ENCODE measurements at regions not wholly inside any gene's neighbourhood (a gene's known extent, or its start where the extent isn't known, plus 50 kb on each side); places are given as distances from the start of the nearest gene placed in this dataset.
"Not testable (repeated sequence)": the region's sequence is repeated elsewhere in the genome, so short reads cannot be mapped to it uniquely, and the experiment has no call there.

DNA sequence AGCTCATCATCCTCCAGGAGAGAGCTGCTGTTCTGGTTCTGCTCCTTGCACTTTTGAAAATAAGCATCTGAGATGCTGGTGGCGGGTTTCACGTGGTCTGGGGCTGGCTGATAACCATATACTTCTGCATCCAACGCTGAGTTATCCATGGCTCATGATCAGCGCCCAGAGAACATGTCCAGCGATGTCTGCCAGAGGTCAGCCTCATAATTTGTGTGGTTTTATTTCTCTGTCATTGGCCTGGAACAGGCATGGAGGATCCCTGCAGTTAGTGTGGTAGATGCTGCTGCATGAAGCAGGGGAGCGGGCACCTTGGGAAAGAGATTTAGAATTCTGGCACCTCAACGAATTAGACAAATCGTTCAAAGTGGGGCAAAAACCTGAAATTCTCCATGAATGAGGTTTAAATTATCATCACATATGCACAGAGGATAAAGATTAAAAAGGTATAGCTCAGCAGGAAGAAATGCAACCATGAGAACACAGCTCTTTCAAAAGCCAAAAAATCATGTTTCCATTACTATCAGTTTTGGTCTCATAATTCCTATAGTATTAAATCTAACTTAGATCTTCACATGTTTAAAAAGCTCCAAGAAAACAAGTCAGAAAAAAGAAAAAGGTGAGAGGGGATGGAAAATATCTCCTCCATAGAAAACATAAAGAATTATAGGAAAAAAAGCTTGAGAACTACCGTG is 157.2 kb downstream of the SOD2 start:
- Mint-ChIP-seq H3K4me3 (no peak overlapping the region), H3K36me3 (no peaks in the 10 kb centered on the region), H3K9me3 (no peaks in the 10 kb centered on the region), H3K27me3 (peaks cover 6% of the 10 kb centered on the region), H3K4me1 (ENCODE audit: low read depth) (no peaks in the 10 kb centered on the region), H3K27ac (no peak overlapping the region)
- intact Hi-C loops (cut with micrococcal nuclease), result no loop called here
- CTCF ChIA-PET, result no interaction called here
- no peak for DNase-seq
- POLR2A ChIA-PET, result no interaction called here

- Mint-ChIP-seq H3K27me3 (peaks cover 11% of the 10 kb centered on the region), H3K9me3 (no peaks in the 10 kb centered on the region), H3K36me3 (no peaks in the 10 kb centered on the region), H3K4me3 (no peak overlapping the region), H3K27ac (no peak overlapping the region), H3K4me1 (ENCODE audit: low read depth) (no peaks in the 10 kb centered on the region)
- ChIA-PET CTCF (no interaction called here), POLR2A (no interaction called here)
- no peak for DNase-seq
- intact Hi-C loops (cut with micrococcal nuclease), result no loop called here
Observed at GRCh38 chr6:159533568-159533967, 159.5 kb downstream of the SOD2 start.

DNA sequence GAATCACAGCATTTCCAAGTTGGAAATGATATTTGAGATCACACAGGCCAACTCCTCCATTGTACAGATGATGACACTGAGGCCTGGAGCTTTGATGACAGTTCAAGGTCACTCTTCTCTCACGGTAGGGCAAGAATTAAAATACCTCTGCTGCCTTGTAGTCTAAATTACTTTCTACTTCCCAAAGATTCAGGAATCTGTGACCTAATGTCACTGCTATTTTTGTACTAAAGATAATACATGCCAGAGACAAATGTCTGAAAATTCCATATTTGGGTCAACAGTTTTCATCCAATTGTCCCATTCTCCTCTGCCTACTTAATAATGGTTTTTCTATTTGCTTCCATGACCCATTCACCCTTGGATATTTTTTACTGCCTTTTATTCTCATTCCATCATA is 160.0 kb downstream of the SOD2 start:
- Mint-ChIP-seq H3K27ac (no peak overlapping the region), H3K4me1 (ENCODE audit: low read depth) (no peaks in the 10 kb centered on the region), H3K27me3 (peaks cover 11% of the 10 kb centered on the region), H3K4me3 (no peak overlapping the region), H3K9me3 (no peaks in the 10 kb centered on the region), H3K36me3 (no peaks in the 10 kb centered on the region)
- ChIA-PET CTCF (no interaction called here), POLR2A (no interaction called here)
- intact Hi-C loops (cut with micrococcal nuclease), result no loop called here
- no peak for DNase-seq

GRCh38 chr6:159532155-159532554 is 160.9 kb downstream of the SOD2 start:
- Mint-ChIP-seq H3K4me3 (no peak overlapping the region), H3K36me3 (no peaks in the 10 kb centered on the region), H3K9me3 (no peaks in the 10 kb centered on the region), H3K27me3 (peaks cover 15% of the 10 kb centered on the region), H3K27ac (no peak overlapping the region), H3K4me1 (ENCODE audit: low read depth) (no peaks in the 10 kb centered on the region)
- ChIA-PET POLR2A (no interaction called here), CTCF (no interaction called here)
- no peak for DNase-seq
- intact Hi-C loops (cut with micrococcal nuclease), result no loop called here

GRCh38 chr6:159529934-159530333 is 163.1 kb downstream of the SOD2 start:
- no peak overlapping the region for H3K27ac Mint-ChIP-seq
- H3K27me3 Mint-ChIP-seq, result peaks cover 24% of the 10 kb centered on the region
- intact Hi-C loops (cut with micrococcal nuclease), result no loop called here
- no peaks in the 10 kb centered on the region for H3K4me1 Mint-ChIP-seq (ENCODE audit: low read depth)
- no peak for DNase-seq
- POLR2A ChIA-PET, result no interaction called here
- CTCF ChIA-PET, result interaction anchor here (1.9 kb wide), 1 partner anchor 125 kb away, joined by 5 read pairs; no protein-coding TSS in a partner anchor
- H3K4me3 Mint-ChIP-seq, result no peak overlapping the region
- H3K9me3 Mint-ChIP-seq, result no peaks in the 10 kb centered on the region
- no peaks in the 10 kb centered on the region for H3K36me3 Mint-ChIP-seq

DNA sequence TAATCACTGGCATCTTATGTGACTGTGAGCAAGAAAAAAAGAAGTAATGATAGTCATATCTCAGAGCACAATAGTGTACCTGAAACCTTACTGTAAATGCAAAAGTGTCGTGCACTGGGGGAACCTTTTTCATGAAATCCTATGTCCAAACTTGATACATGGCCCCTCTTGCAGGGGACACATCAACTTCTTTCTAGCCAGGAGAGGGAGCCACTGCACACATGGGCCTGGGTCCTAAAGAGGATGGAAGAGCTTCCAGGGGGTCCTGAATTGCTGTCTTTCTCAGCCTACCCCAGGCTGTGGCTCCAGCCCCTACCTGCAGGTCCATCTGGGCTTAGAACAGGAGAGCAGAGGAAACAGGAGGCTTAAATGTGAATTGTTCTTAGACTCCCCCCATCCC is 165.7 kb downstream of the SOD2 start:
- Mint-ChIP-seq H3K4me1 (ENCODE audit: low read depth) (no peaks in the 10 kb centered on the region), H3K36me3 (no peaks in the 10 kb centered on the region), H3K4me3 (no peak overlapping the region), H3K27me3 (peaks cover 26% of the 10 kb centered on the region), H3K9me3 (no peaks in the 10 kb centered on the region), H3K27ac (no peak overlapping the region)
- ChIA-PET CTCF (no interaction called here), POLR2A (no interaction called here)
- intact Hi-C loops (cut with micrococcal nuclease), result no loop called here
- no peak for DNase-seq

GRCh38 chr6:159525445-159526025 is 167.5 kb downstream of the SOD2 start:
- H3K4me1 Mint-ChIP-seq (ENCODE audit: low read depth), result no peaks in the 10 kb centered on the region
- CTCF ChIA-PET, result interaction anchor here (0.6 kb wide), 1 partner anchor 283 kb away, joined by 3 read pairs; no protein-coding TSS in a partner anchor
- intact Hi-C loops (cut with micrococcal nuclease), result no loop called here
- no peaks in the 10 kb centered on the region for H3K9me3 Mint-ChIP-seq
- H3K4me3 Mint-ChIP-seq, result no peak overlapping the region
- no peaks in the 10 kb centered on the region for H3K36me3 Mint-ChIP-seq
- POLR2A ChIA-PET, result no interaction called here
- H3K27me3 Mint-ChIP-seq, result peaks cover 30% of the 10 kb centered on the region
- no peak for DNase-seq
- no peak overlapping the region for H3K27ac Mint-ChIP-seq

DNA sequence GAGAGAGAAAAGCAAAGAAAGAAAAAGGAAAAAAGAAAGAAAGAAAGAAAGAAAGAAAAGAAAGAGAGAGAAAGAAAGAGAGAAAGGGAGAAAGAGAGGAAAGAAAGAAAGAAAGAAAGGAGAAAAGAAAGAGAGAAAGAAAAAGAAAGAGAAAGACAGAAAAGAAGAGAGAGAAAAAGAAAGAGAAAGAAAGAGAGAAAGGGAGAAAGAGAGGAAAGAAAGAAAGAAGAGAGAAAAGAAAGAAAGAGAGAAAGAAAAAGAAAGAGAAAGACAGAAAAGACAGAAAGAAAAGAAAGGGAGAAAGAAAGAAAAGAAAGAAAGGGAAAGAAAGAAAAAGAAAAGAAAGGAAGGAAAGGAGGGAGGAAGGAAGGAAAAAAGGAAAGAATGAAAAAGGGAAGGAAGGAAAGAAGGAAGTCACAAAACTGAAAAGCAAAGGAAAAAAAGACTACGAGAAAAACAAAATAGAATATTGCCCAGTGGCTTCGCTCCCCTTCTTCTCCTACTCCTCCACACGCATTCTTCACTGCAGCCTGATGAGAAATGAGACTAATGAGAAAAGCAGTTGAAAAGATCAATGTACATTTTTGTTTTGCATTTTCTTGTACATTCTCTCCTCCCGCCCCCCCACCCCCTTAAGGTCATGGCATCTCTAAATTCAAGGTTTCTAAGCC is 170.0 kb downstream of the SOD2 start:
- no peak for DNase-seq
- Mint-ChIP-seq H3K36me3 (no peaks in the 10 kb centered on the region), H3K27me3 (peaks cover 34% of the 10 kb centered on the region), H3K4me3 (no peak overlapping the region), H3K9me3 (no peaks in the 10 kb centered on the region), H3K4me1 (ENCODE audit: low read depth) (no peaks in the 10 kb centered on the region), H3K27ac (no peak overlapping the region)
- intact Hi-C loops (cut with micrococcal nuclease), result no loop called here
- POLR2A ChIA-PET, result no interaction called here
- CTCF ChIA-PET, result no interaction called here

DNA sequence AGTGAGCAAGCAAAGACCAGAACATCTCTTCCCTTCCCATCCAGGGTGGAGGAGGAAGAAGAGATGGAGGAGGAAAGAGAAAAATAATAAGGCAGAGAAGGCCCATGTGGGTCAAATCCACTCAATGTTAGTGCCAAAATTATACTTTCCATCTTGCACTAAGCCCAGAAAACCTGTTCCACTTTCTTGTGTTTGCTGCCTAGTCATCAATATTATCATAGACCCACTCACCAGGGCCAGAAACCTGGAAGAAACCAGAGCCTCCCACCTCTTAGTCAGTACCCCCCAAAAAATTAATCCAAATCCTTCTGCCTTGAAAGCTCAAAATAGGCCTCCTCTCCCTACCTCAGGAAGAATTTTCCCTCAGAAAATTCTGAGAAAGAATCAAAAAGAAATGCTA is 171.1 kb downstream of the SOD2 start:
- CTCF ChIA-PET, result no interaction called here
- intact Hi-C loops (cut with micrococcal nuclease), result no loop called here
- H3K27ac Mint-ChIP-seq, result no peak overlapping the region
- no peak for DNase-seq
- H3K4me3 Mint-ChIP-seq, result no peak overlapping the region
- no peaks in the 10 kb centered on the region for H3K4me1 Mint-ChIP-seq (ENCODE audit: low read depth)
- H3K27me3 Mint-ChIP-seq, result peaks cover 31% of the 10 kb centered on the region
- H3K36me3 Mint-ChIP-seq, result no peaks in the 10 kb centered on the region
- H3K9me3 Mint-ChIP-seq, result peaks cover 2% of the 10 kb centered on the region
- POLR2A ChIA-PET, result no interaction called here

- H3K27ac Mint-ChIP-seq, result no peak overlapping the region
- H3K36me3 Mint-ChIP-seq, result no peaks in the 10 kb centered on the region
- intact Hi-C loops (cut with micrococcal nuclease), result no loop called here
- ChIA-PET POLR2A (no interaction called here), CTCF (interaction anchor here (1.1 kb wide), 1 partner anchor 9 kb away, joined by 3 read pairs; no protein-coding TSS in a partner anchor)
- no peaks in the 10 kb centered on the region for H3K4me1 Mint-ChIP-seq (ENCODE audit: low read depth)
- peaks cover 18% of the 10 kb centered on the region for H3K9me3 Mint-ChIP-seq
- no peak for DNase-seq
- peaks cover 22% of the 10 kb centered on the region for H3K27me3 Mint-ChIP-seq
- no peak overlapping the region for H3K4me3 Mint-ChIP-seq
Observed at GRCh38 chr6:159520002-159520401, 173.0 kb downstream of the SOD2 start.

- peaks cover 15% of the 10 kb centered on the region for H3K27me3 Mint-ChIP-seq
- intact Hi-C loops (cut with micrococcal nuclease); DNase-seq; H3K4me1 Mint-ChIP-seq (ENCODE audit: low read depth); H3K36me3 Mint-ChIP-seq; H3K4me3 Mint-ChIP-seq; CTCF ChIA-PET; H3K27ac Mint-ChIP-seq; POLR2A ChIA-PET: not testable (repeated sequence)
- peaks cover 18% of the 10 kb centered on the region for H3K9me3 Mint-ChIP-seq
Observed at GRCh38 chr6:159515811-159516210, 177.2 kb downstream of the SOD2 start.

GRCh38 chr6:159513914-159514313 is 179.1 kb downstream of the SOD2 start:
- CTCF ChIA-PET, result no interaction called here
- intact Hi-C loops (cut with micrococcal nuclease), result no loop called here
- no peak overlapping the region for H3K27ac Mint-ChIP-seq
- H3K9me3 Mint-ChIP-seq, result peaks cover 18% of the 10 kb centered on the region
- H3K4me3 Mint-ChIP-seq, result no peak overlapping the region
- H3K27me3 Mint-ChIP-seq, result peaks cover 7% of the 10 kb centered on the region
- no peaks in the 10 kb centered on the region for H3K36me3 Mint-ChIP-seq
- no peak for DNase-seq
- H3K4me1 Mint-ChIP-seq (ENCODE audit: low read depth), result no peaks in the 10 kb centered on the region
- POLR2A ChIA-PET, result no interaction called here
